GM10248 (cell line): ENCODE measurements at regions not wholly inside any gene's neighbourhood (a gene's known extent, or its start where the extent isn't known, plus 50 kb on each side); places are given as distances from the start of the nearest gene placed in this dataset.

Source experiments
- CTCF ChIA-PET: fragments of 300-600 bp; sonication (Branson Sonifier 250); formaldehyde crosslinking; extraction: SDS; loops from one replicate; lab custom pipeline; 2021; ENCODE audit warnings: antibody characterized with exemption; lab: Yijun Ruan, JAX
- POLR2A ChIA-PET: fragments of 350-650 bp; sonication (Branson Sonifier 250); formaldehyde crosslinking; extraction: SDS; loops from one replicate; lab custom pipeline; 2020; ENCODE audit warnings: antibody characterized with exemption; lab: Yijun Ruan, JAX
- DNase-seq: peaks from one replicate; pipeline ENCODE4 v3.0.0; 2012; ENCODE audit errors: extremely low spot score
- TF ChIP-seq, protein P1 (sequence below): IDR thresholded peaks from 2 replicates; pipeline ENCODE4 v1.5.1; 2012; ENCODE audit warnings: mild to moderate bottlenecking, low read depth; ENCODE audit errors: extremely low read depth, missing control alignments, control extremely low read depth

DNA sequence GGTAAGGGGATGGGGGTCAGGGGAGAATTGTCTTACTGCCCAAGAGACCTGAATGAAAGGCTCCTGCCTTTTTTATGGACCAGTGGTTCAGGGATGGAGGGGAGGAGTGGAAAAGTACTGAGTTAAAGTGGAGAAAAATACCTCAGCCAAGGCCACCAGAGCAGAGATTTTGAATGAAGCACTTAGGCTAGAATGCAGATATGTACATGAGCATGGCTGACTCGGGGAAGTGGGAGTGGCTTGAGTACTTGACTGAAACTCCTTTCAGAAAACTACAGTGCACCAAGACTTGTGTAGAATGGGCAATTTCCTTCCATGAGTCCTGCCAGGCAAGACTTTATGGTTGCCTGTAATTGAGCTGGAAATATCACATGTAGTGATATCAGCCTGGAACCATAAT, 429.6 kb upstream of the LRRC7 start:
- no peak for DNase-seq
- ChIA-PET POLR2A (no interaction called here), CTCF (no interaction called here)
- TF ChIP-seq, protein P1, sequence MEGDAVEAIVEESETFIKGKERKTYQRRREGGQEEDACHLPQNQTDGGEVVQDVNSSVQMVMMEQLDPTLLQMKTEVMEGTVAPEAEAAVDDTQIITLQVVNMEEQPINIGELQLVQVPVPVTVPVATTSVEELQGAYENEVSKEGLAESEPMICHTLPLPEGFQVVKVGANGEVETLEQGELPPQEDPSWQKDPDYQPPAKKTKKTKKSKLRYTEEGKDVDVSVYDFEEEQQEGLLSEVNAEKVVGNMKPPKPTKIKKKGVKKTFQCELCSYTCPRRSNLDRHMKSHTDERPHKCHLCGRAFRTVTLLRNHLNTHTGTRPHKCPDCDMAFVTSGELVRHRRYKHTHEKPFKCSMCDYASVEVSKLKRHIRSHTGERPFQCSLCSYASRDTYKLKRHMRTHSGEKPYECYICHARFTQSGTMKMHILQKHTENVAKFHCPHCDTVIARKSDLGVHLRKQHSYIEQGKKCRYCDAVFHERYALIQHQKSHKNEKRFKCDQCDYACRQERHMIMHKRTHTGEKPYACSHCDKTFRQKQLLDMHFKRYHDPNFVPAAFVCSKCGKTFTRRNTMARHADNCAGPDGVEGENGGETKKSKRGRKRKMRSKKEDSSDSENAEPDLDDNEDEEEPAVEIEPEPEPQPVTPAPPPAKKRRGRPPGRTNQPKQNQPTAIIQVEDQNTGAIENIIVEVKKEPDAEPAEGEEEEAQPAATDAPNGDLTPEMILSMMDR = no peak

- POLR2A ChIA-PET = no interaction called here
- CTCF ChIA-PET = interaction anchor here (1.0 kb wide), 1 partner anchor 11 kb away, joined by 4 read pairs; no protein-coding TSS in a partner anchor
- DNase-seq = no peak
- TF ChIP-seq, protein P1 = no peak
These were observed 428.7 kb upstream of the LRRC7 start for GRCh38 chr1:69139007-69139406.

GRCh38 chr1:69146303-69146702, 421.4 kb upstream of the LRRC7 start:
- POLR2A ChIA-PET = no interaction called here

GRCh38 chr1:69148731-69149130, 419.0 kb upstream of the LRRC7 start:
- TF ChIP-seq, protein P1 = no peak
- ChIA-PET POLR2A (no interaction called here), CTCF (no interaction called here)
- DNase-seq = no peak

More at GRCh38 chr1:69146303-69146702, 421.4 kb upstream of the LRRC7 start:
- CTCF ChIA-PET = no interaction called here
- TF ChIP-seq, protein P1 = no peak
- no peak for DNase-seq

DNA sequence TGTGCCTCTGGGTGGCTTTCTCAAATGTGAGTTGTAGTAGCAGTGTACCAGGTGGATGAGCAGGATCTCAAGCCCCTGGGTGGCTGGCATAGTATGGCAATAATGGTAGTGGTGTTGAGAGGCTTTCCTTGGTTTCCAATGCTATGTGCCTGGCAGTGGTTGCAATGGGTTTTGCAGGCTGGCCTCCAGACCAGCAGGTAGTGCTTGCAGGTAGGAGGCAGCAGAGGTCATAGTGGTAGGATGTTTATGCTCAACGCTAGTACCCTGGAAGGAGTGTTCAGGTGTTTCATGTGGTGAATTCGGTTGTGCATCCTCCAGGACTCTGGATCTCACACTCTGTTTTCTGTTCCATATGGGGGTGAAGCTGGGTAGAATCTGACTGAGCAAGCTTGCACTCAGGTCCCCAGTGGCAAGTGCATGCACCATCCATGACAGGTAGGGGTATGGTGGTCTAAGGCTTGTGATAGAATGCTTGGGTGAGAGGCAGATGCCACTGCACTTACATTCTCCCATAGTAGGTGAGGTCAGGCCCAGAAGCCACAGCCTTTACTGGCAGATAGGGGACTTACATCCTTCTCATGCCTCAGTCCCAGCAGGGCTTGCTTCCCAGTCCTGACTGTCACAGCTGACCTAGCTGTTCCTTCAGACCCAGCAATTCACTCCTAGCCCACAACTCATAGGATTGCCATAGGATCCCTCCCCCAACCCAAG, 410.5 kb upstream of the LRRC7 start:
- DNase-seq = no peak
- TF ChIP-seq, protein P1 = no peak
- POLR2A ChIA-PET = no interaction called here
- CTCF ChIA-PET = interaction anchor here (1.1 to 1.2 kb wide), 2 partner anchors 13 to 17 kb away, joined by 3 to 4 read pairs; no protein-coding TSS in a partner anchor

- TF ChIP-seq, protein P1 = no peak
- POLR2A ChIA-PET = no interaction called here
- CTCF ChIA-PET = no interaction called here
- DNase-seq = no peak
These were observed 404.5 kb upstream of the LRRC7 start for GRCh38 chr1:69163241-69163640.
